HUDEP-2 (cell line): ENCODE measurements at regions not wholly inside any gene's neighbourhood (a gene's known extent, or its start where the extent isn't known, plus 50 kb on each side); places are given as distances from the start of the nearest gene placed in this dataset.

ENCODE experiments used
- DNase-seq, 76 experiments: peaks; one replicate each; lab custom pipeline; 2025; ENCODE audit not compliant: unreplicated experiment in 76 of 76; lab: John Stamatoyannopoulos, UW

DNA sequence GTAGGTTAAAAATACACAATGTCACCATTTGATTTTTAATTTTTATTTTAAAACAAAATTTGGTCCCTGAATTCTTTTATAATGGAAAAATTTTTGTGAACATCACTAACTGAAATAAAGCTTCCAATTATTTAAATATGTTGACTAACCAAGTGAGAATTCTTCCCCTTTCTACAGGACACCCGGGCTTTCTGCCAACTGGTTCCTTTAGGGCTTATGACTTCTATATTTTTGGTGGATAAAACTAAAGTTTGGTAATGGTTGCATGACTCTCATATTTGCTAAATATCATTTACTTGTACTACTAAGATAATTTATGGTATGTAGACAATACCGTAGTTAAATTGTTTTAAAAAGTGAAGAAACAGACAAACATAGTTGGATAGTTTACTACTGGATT lies 291.0 kb upstream of the DOK6 start:
- DNase-seq: no peak

DNA sequence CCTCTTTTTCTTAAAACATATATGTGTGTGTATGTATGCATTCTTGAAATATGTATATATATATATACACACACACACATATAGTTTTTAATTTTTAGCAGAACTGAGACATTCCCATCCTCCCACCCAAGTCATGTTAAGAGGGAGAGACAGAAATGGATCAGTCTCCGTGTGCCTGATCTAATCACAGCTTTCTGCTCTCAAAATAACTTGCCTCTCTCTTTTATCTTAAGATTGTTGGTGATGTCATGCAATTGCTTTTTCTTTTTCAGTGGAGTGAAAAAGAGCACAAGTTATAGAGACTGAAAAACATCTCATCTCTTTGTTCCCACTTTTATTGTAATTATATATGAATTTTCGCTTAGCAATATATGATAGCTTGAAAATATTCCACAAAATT lies 279.9 kb upstream of the DOK6 start:
- no peak for DNase-seq

GRCh38 chr18:69123421-69123820 lies 277.3 kb upstream of the DOK6 start:
- no peak for DNase-seq

DNA sequence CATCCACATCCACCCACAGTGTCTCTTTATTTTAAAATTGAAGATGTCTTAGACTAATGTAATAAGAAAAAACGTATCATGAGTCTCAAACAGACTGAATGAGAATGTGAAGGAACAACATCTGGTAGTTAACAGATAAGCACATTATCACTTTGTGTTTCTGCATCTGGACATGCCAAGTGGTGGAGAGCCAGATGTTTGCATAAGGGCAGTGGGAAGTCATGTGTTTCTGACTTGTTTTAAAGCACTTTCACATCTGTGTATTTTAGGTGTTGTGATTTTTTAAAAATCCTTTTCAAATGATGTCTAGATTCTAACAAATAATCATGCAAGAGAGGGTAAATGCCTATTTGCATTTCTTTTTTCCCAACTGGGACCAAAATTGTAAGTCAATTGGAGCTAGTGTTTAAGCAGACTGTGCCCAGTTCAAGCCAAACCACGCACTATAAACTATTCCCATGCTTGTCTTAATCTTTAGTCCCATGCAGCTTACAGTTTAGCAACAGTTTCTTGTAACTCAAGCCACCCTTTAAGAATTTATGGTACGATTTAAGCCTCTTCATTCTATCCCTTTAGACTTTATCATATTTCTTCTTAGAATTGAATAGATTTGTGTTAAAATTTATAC lies 272.7 kb upstream of the DOK6 start:
- peak in 59 of 76 experiments; percentile 1 to 83 (median 40) for DNase-seq

GRCh38 chr18:69128566-69128965 lies 272.1 kb upstream of the DOK6 start:
- no peak for DNase-seq

GRCh38 chr18:69128978-69129377 lies 271.7 kb upstream of the DOK6 start:
- DNase-seq: no peak

GRCh38 chr18:69138088-69138487 lies 262.6 kb upstream of the DOK6 start:
- no peak for DNase-seq

DNA sequence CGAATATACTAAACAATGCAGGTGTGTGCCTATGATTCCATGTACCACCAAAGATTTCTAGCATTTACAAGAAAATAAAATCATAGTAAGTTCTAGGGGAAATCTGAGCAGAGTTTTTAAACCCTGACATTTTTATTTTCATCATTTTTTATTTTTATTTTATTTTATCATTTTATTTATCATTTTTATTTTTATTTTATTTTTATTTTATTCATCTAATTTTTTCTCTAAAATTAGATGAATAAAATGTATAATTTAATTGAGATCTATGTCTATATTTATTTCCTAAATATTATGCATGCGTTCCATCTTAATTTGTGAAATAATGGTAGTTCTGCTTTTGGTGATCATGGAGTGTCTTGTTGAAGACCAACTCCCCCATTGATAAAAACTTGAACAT lies 257.6 kb upstream of the DOK6 start:
- DNase-seq: no peak

- DNase-seq: no peak
Observed at GRCh38 chr18:69152436-69152835, 248.3 kb upstream of the DOK6 start.

DNA sequence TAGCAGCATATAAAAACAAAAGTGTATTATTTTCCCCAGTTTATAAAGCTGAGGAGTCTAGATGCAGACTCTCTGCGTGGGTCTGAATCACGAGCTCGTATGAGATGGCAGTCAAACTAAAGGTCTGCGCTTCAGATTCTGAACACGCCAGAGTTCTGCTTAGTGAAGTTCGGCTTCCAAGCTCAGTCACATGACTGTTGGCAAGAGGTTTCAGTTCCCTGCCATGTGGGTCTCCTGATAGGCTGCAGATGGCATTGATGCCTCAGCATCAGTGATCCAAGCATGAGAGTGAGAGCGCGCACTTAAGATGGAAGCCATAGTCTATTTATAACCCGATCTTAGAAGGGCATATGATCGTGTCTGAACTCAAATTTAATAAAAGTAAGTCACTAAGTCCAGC lies 242.8 kb upstream of the DOK6 start:
- DNase-seq: no peak

DNA sequence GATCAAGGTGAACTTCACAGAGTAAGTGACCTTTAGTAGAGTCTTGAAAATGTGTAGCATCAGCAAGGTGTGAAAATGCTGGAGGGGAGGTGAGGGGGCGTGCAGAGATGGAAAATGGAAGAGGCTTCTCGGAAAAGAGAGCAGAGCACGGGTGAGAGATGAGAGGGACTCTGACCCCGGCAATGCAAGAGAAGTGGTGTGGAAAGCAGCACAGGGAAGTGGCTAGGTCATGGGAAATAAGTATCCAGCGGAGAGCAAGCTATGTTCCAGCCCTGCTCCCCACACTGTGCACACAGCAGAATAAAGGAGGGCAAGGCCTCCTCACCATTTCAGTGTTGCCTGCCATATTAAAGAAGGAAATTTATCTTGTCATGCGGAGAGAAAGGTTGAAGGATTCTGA lies 241.7 kb upstream of the DOK6 start:
- DNase-seq: no peak

DNA sequence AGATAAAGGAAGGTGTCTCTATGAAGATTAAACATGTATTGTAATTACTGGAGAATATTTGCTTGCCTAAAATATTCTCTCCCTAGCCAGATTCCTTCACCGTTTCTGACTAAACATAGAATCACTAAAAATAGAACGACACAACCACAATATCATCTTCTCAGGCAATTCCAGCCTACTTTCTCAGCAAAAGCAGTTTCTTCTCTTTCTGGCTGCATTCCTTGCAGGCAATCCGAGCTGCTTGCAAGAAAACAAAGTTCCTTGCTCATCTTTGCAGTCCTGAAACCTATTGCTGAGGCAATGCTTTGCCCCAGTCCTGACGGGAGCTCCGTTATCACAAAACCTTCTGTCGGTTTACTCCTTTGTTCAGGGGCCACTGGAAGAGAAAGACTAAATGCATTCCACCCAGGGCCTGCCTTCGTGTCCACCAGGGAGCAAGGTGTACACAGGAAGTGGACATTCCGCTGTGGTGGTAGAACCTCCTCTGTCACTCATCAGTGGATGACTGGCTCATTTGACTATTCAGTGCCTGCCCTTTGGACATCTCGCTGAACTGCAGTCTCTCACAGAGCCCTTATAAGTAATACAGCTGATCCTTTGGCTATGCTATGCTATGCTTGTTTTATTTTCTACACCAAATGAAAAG lies 239.2 kb upstream of the DOK6 start:
- DNase-seq: no peak

DNA sequence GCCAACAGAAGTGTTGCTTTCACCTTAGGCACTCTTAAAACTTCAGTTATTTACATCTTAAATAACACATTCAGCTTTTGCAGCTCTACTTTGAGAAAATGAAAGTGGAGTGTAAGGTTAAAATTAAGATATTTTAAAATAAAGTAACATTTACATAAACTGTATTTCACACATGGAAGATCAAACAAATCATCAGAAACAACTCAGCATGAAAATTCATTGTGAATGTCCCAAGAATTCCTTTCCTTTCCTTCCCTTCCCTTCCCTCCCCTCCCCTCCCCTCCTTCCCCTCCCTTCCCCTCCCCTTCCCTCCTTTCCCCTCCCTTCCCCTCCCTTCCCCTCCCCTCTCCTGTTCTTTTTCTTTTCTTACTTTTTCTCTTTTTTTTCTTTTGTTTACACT lies 238.0 kb upstream of the DOK6 start:
- DNase-seq: no peak

GRCh38 chr18:69172046-69172445 lies 228.6 kb upstream of the DOK6 start:
- DNase-seq: no peak

DNA sequence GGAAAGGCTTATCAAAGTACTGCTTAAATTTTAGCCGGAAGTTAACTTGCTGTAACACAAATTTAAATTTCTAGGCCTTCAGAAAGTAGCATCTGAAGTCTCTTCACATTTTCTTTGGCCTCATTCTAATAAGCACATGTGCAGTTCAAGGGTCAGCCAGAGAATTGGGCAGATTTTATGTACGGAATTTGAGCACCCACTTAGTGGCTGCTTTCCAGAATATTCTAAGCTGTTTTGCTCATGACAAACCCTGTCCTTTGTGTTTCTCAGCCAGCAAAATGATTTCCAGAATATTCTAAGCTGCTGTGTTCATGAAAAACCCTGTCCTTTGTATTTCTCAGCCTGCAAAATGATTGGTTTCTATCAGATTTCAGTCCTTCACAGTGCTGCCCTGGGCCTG lies 225.0 kb upstream of the DOK6 start:
- DNase-seq: no peak

DNA sequence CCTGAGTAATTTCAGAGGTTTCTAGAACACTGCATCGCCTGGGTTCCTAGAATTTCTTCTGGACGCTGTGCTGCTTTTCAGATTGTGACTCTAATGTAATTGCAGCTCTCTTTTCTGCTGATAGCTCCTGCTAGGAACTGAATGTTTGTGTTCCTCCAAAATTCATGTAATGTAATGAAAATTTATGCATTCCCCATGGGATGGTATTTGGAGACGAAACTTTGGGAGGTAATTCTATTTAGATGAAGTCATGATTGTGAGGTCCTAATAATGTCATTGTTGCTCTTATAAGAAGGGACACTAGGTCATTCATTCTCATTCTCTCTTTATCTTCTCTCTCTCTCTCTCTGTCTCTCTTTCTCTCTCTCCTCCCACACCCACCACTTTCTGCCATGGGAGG lies 223.9 kb upstream of the DOK6 start:
- no peak for DNase-seq

- no peak for DNase-seq
Observed at GRCh38 chr18:69177702-69178101, 223.0 kb upstream of the DOK6 start.

DNA sequence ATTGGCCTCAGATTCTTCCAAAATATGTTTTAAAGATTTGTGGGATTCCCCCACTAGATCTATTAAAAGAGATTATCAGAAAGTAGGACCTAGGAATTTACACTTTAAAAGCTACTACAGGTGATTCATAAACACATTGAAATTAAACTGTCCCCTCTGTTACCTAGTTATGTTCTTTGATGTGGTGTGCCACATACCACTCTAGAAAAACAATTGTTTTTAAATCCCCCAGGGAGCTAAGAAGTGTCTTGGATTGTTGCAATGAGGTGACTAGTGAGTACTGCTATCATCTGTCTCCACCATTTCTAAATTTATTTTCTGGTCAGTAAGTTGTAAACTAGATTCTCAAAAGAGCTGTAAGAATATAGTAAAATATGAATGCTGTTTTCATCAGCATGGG lies 214.5 kb upstream of the DOK6 start:
- DNase-seq: no peak

GRCh38 chr18:69196336-69196735 lies 204.4 kb upstream of the DOK6 start:
- no peak for DNase-seq

DNA sequence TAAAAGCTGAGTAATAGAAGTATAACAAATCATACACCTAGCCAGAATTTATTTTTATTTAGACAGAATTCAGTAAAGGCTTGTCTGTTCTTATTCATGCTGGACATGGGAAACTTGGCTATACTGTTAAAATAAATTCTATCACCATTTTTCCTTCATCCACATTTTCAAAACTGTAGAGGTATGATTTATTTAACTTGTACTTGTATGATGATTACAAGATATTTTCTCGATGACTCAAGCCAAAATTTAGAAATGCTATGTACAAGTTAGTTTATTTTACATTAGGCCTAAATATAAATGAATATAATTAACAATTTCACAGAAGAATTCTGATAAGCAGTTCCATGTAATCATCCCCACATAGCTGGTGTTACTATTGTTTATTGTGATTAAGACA lies 194.8 kb upstream of the DOK6 start:
- DNase-seq: no peak

GRCh38 chr18:69208545-69208944 lies 192.1 kb upstream of the DOK6 start:
- no peak for DNase-seq

DNA sequence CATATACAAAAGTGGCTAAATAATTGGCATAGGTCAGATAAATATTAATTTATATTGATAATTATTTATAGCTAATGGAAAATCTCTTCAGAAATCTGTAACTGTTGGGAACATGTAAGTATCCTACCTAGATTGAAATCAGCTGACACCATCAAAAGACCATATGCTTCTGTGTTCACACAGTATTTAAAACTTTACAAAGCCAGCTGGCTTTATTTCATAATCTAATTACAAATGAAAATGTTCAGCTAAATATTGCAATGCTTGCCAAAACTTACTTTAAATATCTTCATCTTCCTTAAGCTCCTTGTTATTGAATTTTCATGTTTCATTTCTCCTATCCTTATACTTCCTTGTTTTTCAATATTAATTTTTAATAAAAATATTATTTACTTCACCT lies 190.9 kb upstream of the DOK6 start:
- DNase-seq: no peak

- DNase-seq: no peak
Observed at GRCh38 chr18:69213842-69214241, 186.8 kb upstream of the DOK6 start.
